ENCODE measurements at regions not wholly inside any gene's neighbourhood (a gene's known extent, or its start where the extent isn't known, plus 50 kb on each side); places are given as distances from the start of the nearest gene placed in this dataset.

DNA sequence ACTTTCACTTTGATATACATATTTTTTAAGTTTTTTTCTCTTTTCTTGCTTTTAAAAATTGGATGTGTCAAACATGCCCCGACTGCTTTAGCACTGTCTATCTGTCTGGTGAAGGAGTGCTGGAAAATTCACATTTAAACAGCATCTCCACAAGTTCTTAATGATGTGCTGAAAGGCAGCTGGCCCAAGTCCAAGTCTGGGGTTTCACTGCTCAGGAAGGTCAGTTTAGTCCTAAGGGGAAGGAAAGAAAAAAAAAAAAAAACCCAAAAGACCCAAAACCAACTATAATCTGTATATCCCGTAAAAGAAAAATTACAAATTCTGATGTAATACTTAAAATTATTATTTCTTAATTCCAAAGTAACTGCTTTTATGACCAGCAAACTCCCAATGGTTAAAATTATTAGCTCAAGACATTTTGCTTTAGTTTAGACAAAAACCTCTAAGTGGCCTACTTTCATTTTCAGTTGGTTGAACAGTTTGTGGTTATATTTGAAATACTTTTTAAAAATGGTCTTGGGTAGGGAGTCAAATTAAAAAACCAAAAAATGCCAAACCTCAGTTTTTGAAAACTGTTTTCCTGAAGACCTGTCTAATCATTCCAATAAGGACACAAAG is 79.5 kb upstream of the PREP start:
- TF ChIP-seq HOXD1 (CRISPR knock-in tag; IDR thresholded peaks at IDR 0.05) (no peak), POLR2AphosphoS5 (IDR thresholded peaks at IDR 0.05; ENCODE audit: low read depth, low read length) (no peak)
- TF ChIP-seq, protein P1, sequence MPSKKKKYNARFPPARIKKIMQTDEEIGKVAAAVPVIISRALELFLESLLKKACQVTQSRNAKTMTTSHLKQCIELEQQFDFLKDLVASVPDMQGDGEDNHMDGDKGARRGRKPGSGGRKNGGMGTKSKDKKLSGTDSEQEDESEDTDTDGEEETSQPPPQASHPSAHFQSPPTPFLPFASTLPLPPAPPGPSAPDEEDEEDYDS (CRISPR knock-in tag; IDR thresholded peaks at IDR 0.05): no peak
